ENCODE measurements at regions not wholly inside any gene's neighbourhood (a gene's known extent, or its start where the extent isn't known, plus 50 kb on each side); places are given as distances from the start of the nearest gene placed in this dataset.

GRCh38 chr5:107235167-107235566, 435.6 kb downstream of the EFNA5 start:
- DNase-seq (ENCODE audit: low spot score): no peak
- in situ Hi-C loops (cut with MboI; ENCODE audit: low pct_unique_long_range_greater_than_20kb, low sequenced_read_pairs, unreplicated experiment): no loop called here
- TF ChIP-seq, protein P1, sequence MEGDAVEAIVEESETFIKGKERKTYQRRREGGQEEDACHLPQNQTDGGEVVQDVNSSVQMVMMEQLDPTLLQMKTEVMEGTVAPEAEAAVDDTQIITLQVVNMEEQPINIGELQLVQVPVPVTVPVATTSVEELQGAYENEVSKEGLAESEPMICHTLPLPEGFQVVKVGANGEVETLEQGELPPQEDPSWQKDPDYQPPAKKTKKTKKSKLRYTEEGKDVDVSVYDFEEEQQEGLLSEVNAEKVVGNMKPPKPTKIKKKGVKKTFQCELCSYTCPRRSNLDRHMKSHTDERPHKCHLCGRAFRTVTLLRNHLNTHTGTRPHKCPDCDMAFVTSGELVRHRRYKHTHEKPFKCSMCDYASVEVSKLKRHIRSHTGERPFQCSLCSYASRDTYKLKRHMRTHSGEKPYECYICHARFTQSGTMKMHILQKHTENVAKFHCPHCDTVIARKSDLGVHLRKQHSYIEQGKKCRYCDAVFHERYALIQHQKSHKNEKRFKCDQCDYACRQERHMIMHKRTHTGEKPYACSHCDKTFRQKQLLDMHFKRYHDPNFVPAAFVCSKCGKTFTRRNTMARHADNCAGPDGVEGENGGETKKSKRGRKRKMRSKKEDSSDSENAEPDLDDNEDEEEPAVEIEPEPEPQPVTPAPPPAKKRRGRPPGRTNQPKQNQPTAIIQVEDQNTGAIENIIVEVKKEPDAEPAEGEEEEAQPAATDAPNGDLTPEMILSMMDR (IDR thresholded peaks at IDR 0.05; ENCODE audit: extremely low read depth, insufficient read depth, missing control alignments): no peak

GRCh38 chr5:107232788-107233187, 437.9 kb downstream of the EFNA5 start:
- TF ChIP-seq, protein P1 (IDR thresholded peaks at IDR 0.05; ENCODE audit: extremely low read depth, insufficient read depth, missing control alignments): no peak
- no peak for DNase-seq (ENCODE audit: low spot score)
- in situ Hi-C loops (cut with MboI; ENCODE audit: low pct_unique_long_range_greater_than_20kb, low sequenced_read_pairs, unreplicated experiment): no loop called here

- no peak for DNase-seq (ENCODE audit: low spot score)
- in situ Hi-C loops (cut with MboI; ENCODE audit: low pct_unique_long_range_greater_than_20kb, low sequenced_read_pairs, unreplicated experiment): no loop called here
These were observed 438.4 kb downstream of the EFNA5 start for GRCh38 chr5:107232293-107232692.

DNA sequence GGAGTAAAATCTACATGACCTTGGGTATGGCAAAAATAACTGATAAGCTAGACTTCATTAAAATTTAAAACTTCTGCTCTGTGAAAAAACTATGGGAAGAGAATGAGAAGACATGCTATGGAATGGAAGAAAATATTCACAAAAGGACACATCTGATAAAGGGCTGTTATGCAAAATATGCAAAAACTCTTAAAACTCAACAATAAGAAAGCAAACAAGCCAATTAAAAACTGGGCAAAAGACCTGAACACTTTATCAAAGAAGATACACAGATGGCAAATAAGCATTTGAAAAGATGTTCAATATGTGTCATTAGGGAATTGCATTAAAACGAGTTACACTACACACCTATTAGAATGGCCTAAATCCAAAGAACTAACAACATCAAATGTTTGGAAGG, 439.5 kb downstream of the EFNA5 start:
- in situ Hi-C loops (cut with MboI; ENCODE audit: low pct_unique_long_range_greater_than_20kb, low sequenced_read_pairs, unreplicated experiment): no loop called here
- DNase-seq (ENCODE audit: low spot score): no peak
- TF ChIP-seq, protein P1 (IDR thresholded peaks at IDR 0.05; ENCODE audit: extremely low read depth, insufficient read depth, missing control alignments): no peak

More at GRCh38 chr5:107232293-107232692, 438.4 kb downstream of the EFNA5 start:
- TF ChIP-seq, protein P1 (IDR thresholded peaks at IDR 0.05; ENCODE audit: extremely low read depth, insufficient read depth, missing control alignments): no peak

DNA sequence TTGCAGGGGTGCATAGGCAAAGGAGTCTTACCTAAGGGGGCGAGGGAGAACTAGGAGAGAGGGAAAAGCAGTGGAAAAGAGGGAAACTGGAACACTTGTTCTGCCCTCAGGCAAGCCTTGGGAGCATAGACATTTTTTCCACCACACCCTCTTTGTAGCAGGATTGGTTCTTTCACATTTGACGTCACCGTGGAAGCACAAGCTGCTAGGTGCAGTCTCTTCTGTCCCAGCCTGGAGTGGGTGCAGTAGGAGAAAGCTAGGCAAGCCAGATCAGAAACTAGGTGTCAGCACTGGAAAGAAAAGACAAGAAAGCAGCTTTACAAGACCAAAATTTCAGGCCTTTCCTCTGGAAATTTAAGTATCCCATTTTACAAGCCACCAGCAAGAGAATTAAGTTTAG, 440.4 kb downstream of the EFNA5 start:
- DNase-seq (ENCODE audit: low spot score): no peak
- in situ Hi-C loops (cut with MboI; ENCODE audit: low pct_unique_long_range_greater_than_20kb, low sequenced_read_pairs, unreplicated experiment): no loop called here
- TF ChIP-seq, protein P1 (IDR thresholded peaks at IDR 0.05; ENCODE audit: extremely low read depth, insufficient read depth, missing control alignments): no peak

GRCh38 chr5:107228226-107228625, 442.5 kb downstream of the EFNA5 start:
- in situ Hi-C loops (cut with MboI; ENCODE audit: low pct_unique_long_range_greater_than_20kb, low sequenced_read_pairs, unreplicated experiment): no loop called here
- DNase-seq (ENCODE audit: low spot score): no peak
- TF ChIP-seq, protein P1 (IDR thresholded peaks at IDR 0.05; ENCODE audit: extremely low read depth, insufficient read depth, missing control alignments): no peak

GRCh38 chr5:107224272-107224671, 446.5 kb downstream of the EFNA5 start:
- in situ Hi-C loops (cut with MboI; ENCODE audit: low pct_unique_long_range_greater_than_20kb, low sequenced_read_pairs, unreplicated experiment): no loop called here
- TF ChIP-seq, protein P1 (IDR thresholded peaks at IDR 0.05; ENCODE audit: extremely low read depth, insufficient read depth, missing control alignments): no peak
- DNase-seq (ENCODE audit: low spot score): no peak
